ENCODE measurements at regions not wholly inside any gene's neighbourhood (a gene's known extent, or its start where the extent isn't known, plus 50 kb on each side); places are given as distances from the start of the nearest gene placed in this dataset.
"Not testable (repeated sequence)": the region's sequence is repeated elsewhere in the genome, so short reads cannot be mapped to it uniquely, and the experiment has no call there.

DNA sequence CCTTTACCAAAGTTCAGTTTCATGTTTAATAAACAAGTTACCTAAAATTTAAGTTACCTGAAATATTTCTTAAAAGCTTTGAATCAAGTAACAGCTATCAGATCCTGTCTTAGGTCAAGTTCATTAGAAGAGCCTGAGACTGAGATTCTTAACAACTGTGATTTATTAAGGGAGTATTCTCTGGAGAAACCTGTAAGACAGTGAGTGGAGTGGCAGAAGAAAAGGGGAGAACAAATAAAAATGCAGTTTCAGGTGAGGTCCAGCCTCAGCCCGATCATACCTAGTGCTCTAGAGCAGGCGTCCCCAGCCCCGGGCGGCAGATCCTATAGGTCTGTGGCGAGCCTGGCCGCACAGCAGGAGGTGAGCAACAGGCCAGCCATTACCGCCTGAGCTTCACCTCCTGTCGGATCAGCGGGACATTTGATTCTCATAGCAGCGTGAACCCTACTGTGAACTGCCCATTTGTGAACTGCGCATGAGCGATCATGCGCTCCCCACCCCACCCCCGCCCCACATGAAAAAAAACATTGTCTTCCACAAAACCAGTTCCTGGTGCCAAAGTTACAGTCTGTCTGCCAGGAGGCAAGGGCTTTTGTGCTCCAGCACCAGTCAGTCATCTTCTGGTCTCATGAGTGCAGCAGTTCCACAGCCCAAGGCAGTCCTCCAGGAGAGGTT, 59.2 kb upstream of the ADGRB3 start:
- no peak for DNase-seq (ENCODE audit: low read depth in 2 of 2)

DNA sequence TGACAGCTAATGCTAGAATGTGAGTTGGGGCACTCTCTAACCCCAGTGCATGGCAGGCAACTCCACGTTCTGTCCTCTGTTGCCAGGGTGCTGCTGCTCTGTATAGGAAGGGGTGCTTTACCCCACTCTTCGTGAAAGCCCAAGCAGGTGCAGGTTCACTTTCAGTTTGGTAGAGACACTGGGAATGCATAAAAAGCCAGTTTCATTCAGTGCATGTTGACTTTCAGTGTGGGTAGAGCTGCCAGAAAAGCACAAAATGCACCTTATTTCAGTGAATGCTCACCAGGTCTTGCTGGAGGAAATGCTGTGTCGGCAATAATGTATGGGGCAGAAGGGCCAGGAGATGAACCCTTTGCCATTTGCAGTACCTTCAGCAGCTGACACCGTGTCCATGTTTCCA, 62.1 kb upstream of the ADGRB3 start:
- no peak for DNase-seq (ENCODE audit: low read depth in 2 of 2)

DNA sequence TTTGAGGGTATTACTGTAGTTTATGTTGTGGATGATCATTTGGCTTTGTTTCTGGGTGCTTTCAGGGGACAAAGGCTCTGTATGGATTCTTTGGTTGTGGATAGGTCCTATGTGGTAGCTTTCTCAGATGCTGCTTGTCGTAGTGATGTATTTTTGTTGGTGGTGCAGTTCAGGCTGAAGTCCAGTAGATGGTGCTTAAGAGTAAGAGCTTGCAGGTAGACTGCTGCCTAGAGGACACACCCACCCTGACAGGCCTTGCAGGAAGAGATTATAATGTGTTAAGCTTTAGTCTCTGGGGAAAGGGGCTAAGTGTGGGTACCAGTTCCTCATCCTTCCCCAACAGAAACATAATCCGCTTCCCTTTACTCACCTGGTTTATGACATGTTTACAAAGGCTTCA, 62.6 kb upstream of the ADGRB3 start:
- DNase-seq (ENCODE audit: low read depth in 2 of 2), result no peak

DNA sequence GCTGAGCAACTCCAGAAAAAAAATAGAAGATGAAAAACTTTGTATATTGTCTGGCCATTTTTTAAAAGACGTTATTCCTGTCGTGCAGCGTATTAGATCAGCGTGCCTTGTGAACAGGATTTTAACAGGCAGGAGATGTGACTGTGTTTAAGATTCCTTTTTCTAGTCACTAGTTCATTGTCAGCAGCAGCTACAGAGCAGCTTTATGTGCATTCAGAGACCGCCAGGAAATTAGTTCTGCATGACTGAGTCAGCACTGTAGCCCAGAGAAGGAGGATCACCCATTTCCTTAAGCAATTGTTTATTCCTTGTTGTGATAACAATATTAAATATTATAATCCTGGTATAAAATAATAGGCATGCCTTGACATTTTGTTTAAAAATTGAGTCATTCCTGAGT, 75.4 kb upstream of the ADGRB3 start:
- no peak for DNase-seq (ENCODE audit: low read depth in 2 of 2)

- no peak for DNase-seq (ENCODE audit: low read depth in 2 of 2)
Measured at GRCh38 chr6:68559070-68559469, 76.0 kb upstream of the ADGRB3 start.

- DNase-seq (ENCODE audit: low read depth in 2 of 2), result no peak
Measured at GRCh38 chr6:68546620-68547019, 88.5 kb upstream of the ADGRB3 start.

- no peak for DNase-seq (ENCODE audit: low read depth in 2 of 2)
Measured at GRCh38 chr6:68544450-68544849, 90.6 kb upstream of the ADGRB3 start.

DNA sequence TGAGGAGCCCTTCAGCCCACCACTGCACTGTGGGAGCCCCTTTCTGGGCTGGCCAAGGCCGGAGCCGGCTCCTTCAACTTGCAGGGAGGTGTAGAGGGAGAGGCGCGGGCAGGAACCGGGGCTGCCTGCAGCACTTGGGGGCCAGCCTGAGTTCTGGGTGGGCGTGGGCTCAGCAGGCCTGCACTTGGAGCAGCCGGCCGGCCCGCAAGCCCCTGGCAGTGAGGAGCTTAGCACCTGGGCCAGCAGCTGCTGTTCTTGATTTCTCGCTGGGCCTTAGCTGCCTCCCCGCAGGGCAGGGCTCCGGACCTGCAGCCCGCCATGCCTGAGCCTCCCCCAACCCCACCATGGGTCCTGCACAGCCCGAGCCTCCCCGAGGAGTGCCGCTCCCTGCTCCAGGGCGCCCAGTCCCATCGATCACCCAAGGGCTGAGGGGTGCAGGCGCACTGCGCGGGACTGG, 101.7 kb upstream of the ADGRB3 start:
- no peak for DNase-seq (ENCODE audit: low read depth in 2 of 2)

DNA sequence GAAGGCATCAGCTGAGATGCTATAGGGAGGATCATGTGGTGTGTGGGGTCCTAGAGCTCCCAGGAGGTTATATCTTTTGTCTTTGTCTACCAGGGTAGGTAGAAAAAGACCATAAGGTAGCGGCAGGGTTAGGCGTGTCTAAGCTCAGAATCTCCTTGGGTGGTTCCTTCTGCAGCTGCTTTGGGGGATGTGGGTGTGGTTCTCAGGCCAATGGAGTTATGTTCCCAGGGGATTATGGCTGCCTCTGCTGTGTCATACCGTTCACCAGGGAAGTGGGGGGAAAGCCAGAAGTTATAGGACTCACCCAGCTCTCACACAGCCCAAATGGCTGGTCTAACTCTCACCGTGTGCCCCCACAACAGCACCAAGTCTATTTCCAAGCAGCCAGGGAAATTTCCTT, 107.4 kb upstream of the ADGRB3 start:
- no peak for DNase-seq (ENCODE audit: low read depth in 2 of 2)

- DNase-seq (ENCODE audit: low read depth in 2 of 2), result no peak
Measured at GRCh38 chr6:68506911-68507310, 128.2 kb upstream of the ADGRB3 start.

DNA sequence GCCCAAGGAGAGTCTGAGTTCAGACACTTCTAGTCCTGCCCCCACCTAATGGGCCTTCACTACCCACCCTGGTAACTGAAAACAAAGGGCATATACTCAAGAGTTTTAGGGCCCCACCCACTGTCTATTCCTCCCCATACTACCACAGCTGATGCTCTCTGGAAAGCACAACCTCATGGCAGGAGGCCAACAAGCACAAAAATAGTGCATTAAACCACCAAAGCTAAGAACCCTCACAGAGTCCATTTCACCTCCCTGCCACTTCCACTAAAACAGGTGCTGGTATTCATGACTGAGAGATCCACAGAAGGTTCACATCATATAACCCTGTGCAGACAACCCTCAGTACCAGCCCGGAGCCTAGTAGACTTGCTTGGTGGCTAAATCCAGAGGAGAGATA, 132.1 kb upstream of the ADGRB3 start:
- no peak for DNase-seq (ENCODE audit: low read depth in 2 of 2)

- DNase-seq (ENCODE audit: low read depth in 2 of 2), result no peak
Measured at GRCh38 chr6:68497927-68498326, 137.2 kb upstream of the ADGRB3 start.

DNA sequence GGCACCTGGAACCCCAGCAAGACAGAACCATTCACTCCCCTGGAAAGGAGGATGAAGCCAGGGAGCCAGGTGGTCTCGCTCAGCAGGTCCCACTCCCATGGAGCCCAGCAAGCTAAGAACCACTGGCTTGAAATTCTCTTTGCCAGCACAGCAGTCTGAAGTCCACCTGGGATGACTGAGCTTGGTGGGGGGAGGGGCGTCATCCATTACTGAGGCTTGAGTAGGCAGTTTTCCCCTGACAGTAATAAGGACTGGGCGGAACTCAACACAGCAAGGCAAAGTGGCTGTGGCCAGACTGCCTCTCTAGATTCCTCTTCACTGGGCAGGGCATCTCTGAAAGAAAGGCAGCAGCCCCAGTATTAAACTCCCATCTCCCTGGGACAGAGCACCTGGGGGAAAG, 140.2 kb upstream of the ADGRB3 start:
- DNase-seq (ENCODE audit: low read depth in 2 of 2), result not testable (repeated sequence)

DNA sequence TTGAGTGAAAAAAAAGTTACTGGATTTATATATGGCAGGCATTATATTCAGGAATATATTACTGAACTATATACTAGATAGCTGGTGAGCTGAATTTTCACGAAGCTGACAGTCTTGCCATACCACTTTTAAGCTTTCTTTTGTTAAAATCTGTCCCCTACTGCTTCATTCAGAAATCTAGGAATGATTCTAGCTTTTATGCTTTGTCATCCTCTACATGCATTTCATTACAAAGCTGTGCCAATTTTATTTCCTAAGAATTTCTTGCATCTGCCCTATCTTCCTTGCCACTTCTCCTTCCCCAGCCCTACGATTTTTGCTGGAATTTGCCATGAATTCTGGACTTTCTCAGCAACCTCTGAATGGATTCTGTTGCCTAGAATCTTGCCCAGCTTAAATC, 158.5 kb upstream of the ADGRB3 start:
- DNase-seq (ENCODE audit: low read depth in 2 of 2), result no peak

DNA sequence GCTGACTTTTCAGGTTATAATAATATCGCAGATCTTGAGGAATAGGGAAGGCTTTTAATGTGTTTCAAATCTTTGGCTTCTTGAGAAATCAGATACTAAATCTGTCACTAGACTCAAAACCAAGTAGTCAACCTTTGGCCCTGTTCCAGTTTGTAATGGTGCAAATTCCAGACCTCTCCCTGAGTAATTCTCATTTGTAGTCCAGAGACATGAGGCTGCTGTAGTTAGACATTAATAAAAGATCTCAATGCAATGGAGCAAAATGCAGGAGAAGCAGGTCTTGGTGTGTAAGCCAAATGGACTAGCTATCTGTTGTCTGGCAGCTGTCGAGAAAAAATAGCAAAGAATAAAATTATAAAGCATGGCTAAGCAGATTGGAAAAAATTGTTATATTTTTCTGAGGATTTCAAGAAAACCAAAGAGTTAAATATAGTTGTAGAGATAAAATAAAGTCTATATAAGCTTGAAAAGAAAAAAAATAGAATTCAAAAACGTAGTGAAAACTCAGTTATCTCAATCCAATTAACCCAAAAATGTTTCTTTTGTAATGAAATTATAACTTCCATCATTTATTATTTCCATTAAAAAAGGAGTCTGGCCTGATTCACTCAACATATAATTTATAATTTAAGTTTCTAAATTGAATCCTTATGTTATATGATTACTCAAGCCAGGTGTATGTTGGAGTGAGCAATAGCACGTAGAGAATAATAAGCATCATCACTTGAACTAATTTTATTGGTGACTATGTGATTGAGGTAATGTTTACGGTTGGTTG, 161.5 kb upstream of the ADGRB3 start:
- DNase-seq (ENCODE audit: low read depth in 2 of 2), result no peak

DNA sequence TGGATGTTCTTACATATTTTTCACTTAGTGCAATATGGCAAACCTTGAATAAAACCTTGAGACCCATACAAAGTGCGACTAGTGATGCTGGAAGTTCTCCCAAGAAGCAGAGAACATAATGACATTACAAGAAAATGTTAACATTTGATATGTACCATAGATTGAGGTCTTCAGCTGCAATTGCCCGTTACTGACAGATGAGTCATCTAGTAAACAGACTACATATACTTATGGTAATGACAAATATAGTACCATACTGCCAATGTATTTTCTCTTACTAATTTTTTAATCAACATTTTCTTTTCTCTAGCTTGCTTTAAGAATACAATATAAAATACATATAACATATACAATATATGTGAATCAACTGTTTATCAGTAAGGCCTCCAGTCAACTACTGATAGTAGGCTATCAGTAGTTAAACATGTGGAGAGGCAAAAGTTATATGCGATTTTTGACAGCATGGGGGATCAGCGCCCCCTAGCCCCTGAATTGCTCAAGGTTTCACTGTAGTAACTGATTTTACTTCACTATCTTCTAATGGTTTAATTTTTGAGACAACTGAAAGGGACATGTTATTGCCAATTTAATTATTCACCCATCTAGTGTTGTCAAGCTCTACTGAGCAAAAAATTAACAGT, 166.7 kb upstream of the ADGRB3 start:
- DNase-seq (ENCODE audit: low read depth in 2 of 2), result no peak

DNA sequence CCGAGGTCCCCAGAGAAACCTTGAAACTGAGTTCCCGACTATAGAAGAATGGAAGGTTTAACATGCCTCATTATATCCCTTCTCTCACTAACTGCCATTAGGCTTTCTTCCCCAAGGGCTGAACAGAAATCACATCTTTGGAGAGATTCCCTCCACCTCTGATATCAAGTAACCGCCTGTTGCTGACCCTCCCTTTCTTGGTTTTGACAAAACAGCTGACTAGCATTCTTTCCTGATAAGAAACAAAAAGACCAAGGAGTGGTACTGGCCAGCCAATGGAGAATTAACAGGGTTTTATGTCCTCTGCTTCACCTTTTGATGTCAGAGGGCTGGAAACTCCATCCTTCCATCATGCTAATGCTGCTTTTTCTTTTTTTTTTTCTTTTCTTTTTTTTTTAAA, 176.6 kb upstream of the ADGRB3 start:
- no peak for DNase-seq (ENCODE audit: low read depth in 2 of 2)

GRCh38 chr6:68447112-68447511, 188.0 kb upstream of the ADGRB3 start:
- DNase-seq (ENCODE audit: low read depth in 2 of 2), result no peak

- DNase-seq (ENCODE audit: low read depth in 2 of 2), result no peak
Measured at GRCh38 chr6:68445926-68446325, 189.2 kb upstream of the ADGRB3 start.

DNA sequence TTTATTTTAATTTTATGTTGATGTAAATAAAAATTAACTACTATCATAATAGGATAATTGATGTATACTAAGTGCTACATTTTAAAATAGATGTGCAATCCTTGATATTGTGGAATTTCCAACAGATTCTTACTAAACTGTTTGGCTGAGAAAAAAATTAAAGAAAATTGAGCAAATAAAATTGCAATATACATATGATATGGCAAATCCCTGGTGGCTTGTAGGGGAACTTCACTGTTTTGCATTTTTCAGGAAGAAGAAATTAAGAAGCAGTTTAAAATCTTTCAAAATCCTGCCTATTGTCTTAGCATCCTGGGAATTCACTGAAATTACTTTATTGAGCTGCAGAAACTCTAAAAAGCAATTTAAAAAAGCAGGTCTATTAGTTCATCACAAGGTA, 191.4 kb upstream of the ADGRB3 start:
- DNase-seq (ENCODE audit: low read depth in 2 of 2), result no peak

GRCh38 chr6:68427630-68428029, 207.5 kb upstream of the ADGRB3 start:
- no peak for DNase-seq (ENCODE audit: low read depth in 2 of 2)

DNA sequence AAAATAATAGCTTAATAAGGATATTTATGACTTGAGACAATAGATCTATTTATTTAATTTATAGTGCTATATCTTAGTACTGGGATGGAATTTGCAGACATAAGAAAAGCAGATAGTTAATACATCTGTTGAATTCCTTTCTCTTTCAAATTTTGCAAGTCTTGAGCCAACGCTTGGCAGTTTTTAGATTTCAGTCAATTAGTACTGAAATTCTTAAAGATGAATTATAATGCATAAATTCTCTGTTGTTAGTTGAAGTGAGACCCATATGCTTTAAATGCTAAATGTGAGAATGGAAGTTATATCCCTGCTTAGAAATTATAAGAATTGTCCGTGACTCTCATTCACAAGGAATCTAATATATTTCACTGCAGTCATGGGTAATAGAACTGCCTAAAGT, 225.1 kb upstream of the ADGRB3 start:
- DNase-seq (ENCODE audit: low read depth in 2 of 2), result no peak

DNA sequence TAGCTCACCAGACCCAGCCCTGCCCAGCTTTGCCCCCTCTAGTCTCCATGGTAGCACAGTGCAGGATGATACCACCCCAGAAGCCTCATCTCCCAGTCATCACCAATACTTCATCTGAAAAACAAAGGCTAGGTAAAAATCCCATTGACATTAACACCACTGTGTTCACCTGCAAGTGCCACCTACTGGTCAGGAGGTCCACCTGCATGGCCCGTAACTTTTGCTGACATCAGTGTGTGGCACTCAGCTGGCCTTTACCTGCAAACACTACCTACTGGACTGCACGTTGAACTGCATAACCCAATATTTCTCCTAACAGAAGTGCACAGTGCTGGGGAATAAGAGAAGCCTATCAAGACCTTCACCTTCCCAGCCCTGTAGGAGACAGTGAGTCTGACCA, 234.7 kb upstream of the ADGRB3 start:
- DNase-seq (ENCODE audit: low read depth in 2 of 2), result no peak

Data from activated CD4-positive, alpha-beta T cell treated with anti-CD3 and anti-CD28 coated beads for 24 hours (primary cell).